ENCODE measurements at regions not wholly inside any gene's neighbourhood (a gene's known extent, or its start where the extent isn't known, plus 50 kb on each side); places are given as distances from the start of the nearest gene placed in this dataset.

- Mint-ChIP-seq H3K27ac (no peak overlapping the region), H3K4me1 (ENCODE audit: low read depth) (no peaks in the 10 kb centered on the region), H3K27me3 (no peaks in the 10 kb centered on the region), H3K9me3 (peaks cover 12% of the 10 kb centered on the region), H3K4me3 (no peak overlapping the region), H3K36me3 (no peaks in the 10 kb centered on the region)
- no peak for DNase-seq
- ChIA-PET POLR2A (no interaction called here), CTCF (no interaction called here)
- intact Hi-C loops (cut with micrococcal nuclease) = no loop called here
Measured at GRCh38 chr5:106368021-106368420, 1302.7 kb downstream of the EFNA5 start.

- no peak overlapping the region for H3K27ac Mint-ChIP-seq
- DNase-seq = no peak
- H3K27me3 Mint-ChIP-seq = no peaks in the 10 kb centered on the region
- H3K9me3 Mint-ChIP-seq = peaks cover 17% of the 10 kb centered on the region
- no peaks in the 10 kb centered on the region for H3K4me1 Mint-ChIP-seq (ENCODE audit: low read depth)
- no peak overlapping the region for H3K4me3 Mint-ChIP-seq
- ChIA-PET POLR2A (no interaction called here), CTCF (no interaction called here)
- H3K36me3 Mint-ChIP-seq = no peaks in the 10 kb centered on the region
- intact Hi-C loops (cut with micrococcal nuclease) = no loop called here
Measured at GRCh38 chr5:106367281-106367680, 1303.5 kb downstream of the EFNA5 start.

- intact Hi-C loops (cut with micrococcal nuclease) = no loop called here
- ChIA-PET CTCF (no interaction called here), POLR2A (no interaction called here)
- Mint-ChIP-seq H3K36me3 (no peaks in the 10 kb centered on the region), H3K4me1 (ENCODE audit: low read depth) (no peaks in the 10 kb centered on the region), H3K27ac (no peak overlapping the region), H3K27me3 (no peaks in the 10 kb centered on the region), H3K4me3 (no peak overlapping the region), H3K9me3 (peaks cover 13% of the 10 kb centered on the region)
- no peak for DNase-seq
Measured at GRCh38 chr5:106363578-106363977, 1307.2 kb downstream of the EFNA5 start.

GRCh38 chr5:106361905-106362304, 1308.8 kb downstream of the EFNA5 start:
- ChIA-PET CTCF (no interaction called here), POLR2A (no interaction called here)
- no peaks in the 10 kb centered on the region for H3K4me1 Mint-ChIP-seq (ENCODE audit: low read depth)
- H3K36me3 Mint-ChIP-seq = no peaks in the 10 kb centered on the region
- H3K27ac Mint-ChIP-seq = no peak overlapping the region
- no peak overlapping the region for H3K4me3 Mint-ChIP-seq
- H3K9me3 Mint-ChIP-seq = peaks cover 9% of the 10 kb centered on the region
- intact Hi-C loops (cut with micrococcal nuclease) = no loop called here
- no peaks in the 10 kb centered on the region for H3K27me3 Mint-ChIP-seq
- DNase-seq = no peak

GRCh38 chr5:106331415-106331814, 1339.3 kb downstream of the EFNA5 start:
- no peaks in the 10 kb centered on the region for H3K27me3 Mint-ChIP-seq
- peaks cover 17% of the 10 kb centered on the region for H3K9me3 Mint-ChIP-seq
- H3K4me1 Mint-ChIP-seq (ENCODE audit: low read depth) = no peaks in the 10 kb centered on the region
- intact Hi-C loops (cut with micrococcal nuclease) = no loop called here
- ChIA-PET CTCF (no interaction called here), POLR2A (no interaction called here)
- no peak for DNase-seq
- H3K36me3 Mint-ChIP-seq = no peaks in the 10 kb centered on the region
- H3K27ac Mint-ChIP-seq = no peak overlapping the region
- H3K4me3 Mint-ChIP-seq = no peak overlapping the region

- H3K9me3 Mint-ChIP-seq = peaks cover 12% of the 10 kb centered on the region
- ChIA-PET CTCF (interaction anchor here (0.6 kb wide), 1 partner anchor 247 kb away, joined by 3 read pairs; no protein-coding TSS in a partner anchor), POLR2A (no interaction called here)
- no peak overlapping the region for H3K27ac Mint-ChIP-seq
- no peaks in the 10 kb centered on the region for H3K36me3 Mint-ChIP-seq
- DNase-seq = no peak
- no peaks in the 10 kb centered on the region for H3K4me1 Mint-ChIP-seq (ENCODE audit: low read depth)
- intact Hi-C loops (cut with micrococcal nuclease) = no loop called here
- no peak overlapping the region for H3K4me3 Mint-ChIP-seq
- H3K27me3 Mint-ChIP-seq = no peaks in the 10 kb centered on the region
Measured at GRCh38 chr5:106324356-106324755, 1346.4 kb downstream of the EFNA5 start.

- CTCF ChIA-PET = no interaction called here
- Mint-ChIP-seq H3K4me1 (ENCODE audit: low read depth) (no peaks in the 10 kb centered on the region), H3K27ac (no peak overlapping the region), H3K9me3 (peaks cover 15% of the 10 kb centered on the region), H3K27me3 (no peaks in the 10 kb centered on the region), H3K4me3 (no peak overlapping the region), H3K36me3 (no peaks in the 10 kb centered on the region)
- POLR2A ChIA-PET = no interaction called here
- intact Hi-C loops (cut with micrococcal nuclease) = no loop called here
- no peak for DNase-seq
Measured at GRCh38 chr5:106321242-106321641, 1349.5 kb downstream of the EFNA5 start.

- no peaks in the 10 kb centered on the region for H3K4me1 Mint-ChIP-seq (ENCODE audit: low read depth)
- H3K36me3 Mint-ChIP-seq = no peaks in the 10 kb centered on the region
- no peak for DNase-seq
- CTCF ChIA-PET = no interaction called here
- no peak overlapping the region for H3K27ac Mint-ChIP-seq
- H3K4me3 Mint-ChIP-seq = no peak overlapping the region
- intact Hi-C loops (cut with micrococcal nuclease) = no loop called here
- H3K9me3 Mint-ChIP-seq = peaks cover 10% of the 10 kb centered on the region
- H3K27me3 Mint-ChIP-seq = no peaks in the 10 kb centered on the region
- POLR2A ChIA-PET = no interaction called here
Measured at GRCh38 chr5:106314221-106314824, 1356.4 kb downstream of the EFNA5 start.

- no peak overlapping the region for H3K27ac Mint-ChIP-seq
- H3K36me3 Mint-ChIP-seq = no peaks in the 10 kb centered on the region
- no peaks in the 10 kb centered on the region for H3K27me3 Mint-ChIP-seq
- H3K9me3 Mint-ChIP-seq = peaks cover 3% of the 10 kb centered on the region
- no peak overlapping the region for H3K4me3 Mint-ChIP-seq
- ChIA-PET CTCF (no interaction called here), POLR2A (no interaction called here)
- intact Hi-C loops (cut with micrococcal nuclease) = no loop called here
- H3K4me1 Mint-ChIP-seq (ENCODE audit: low read depth) = no peaks in the 10 kb centered on the region
- no peak for DNase-seq
Measured at GRCh38 chr5:106312360-106312759, 1358.4 kb downstream of the EFNA5 start.

- CTCF ChIA-PET = interaction anchor here (0.7 kb wide), 1 partner anchor 353 kb away, joined by 3 read pairs; no protein-coding TSS in a partner anchor
Measured at GRCh38 chr5:106311230-106311915, 1359.4 kb downstream of the EFNA5 start.

GRCh38 chr5:106307265-106307664, 1363.5 kb downstream of the EFNA5 start:
- no peak for DNase-seq
- intact Hi-C loops (cut with micrococcal nuclease) = no loop called here
- CTCF ChIA-PET = no interaction called here
- Mint-ChIP-seq H3K4me1 (ENCODE audit: low read depth) (no peaks in the 10 kb centered on the region), H3K36me3 (no peaks in the 10 kb centered on the region), H3K27ac (no peak overlapping the region), H3K9me3 (no peaks in the 10 kb centered on the region), H3K27me3 (no peaks in the 10 kb centered on the region), H3K4me3 (no peak overlapping the region)
- POLR2A ChIA-PET = no interaction called here

More at GRCh38 chr5:106311230-106311915, 1359.4 kb downstream of the EFNA5 start:
- POLR2A ChIA-PET = no interaction called here
- Mint-ChIP-seq H3K4me3 (no peak overlapping the region), H3K9me3 (no peaks in the 10 kb centered on the region), H3K36me3 (no peaks in the 10 kb centered on the region), H3K27me3 (no peaks in the 10 kb centered on the region), H3K27ac (no peak overlapping the region), H3K4me1 (ENCODE audit: low read depth) (no peaks in the 10 kb centered on the region)
- intact Hi-C loops (cut with micrococcal nuclease) = no loop called here
- DNase-seq = no peak

GRCh38 chr5:106306313-106307028, 1364.3 kb downstream of the EFNA5 start:
- no peak for DNase-seq
- Mint-ChIP-seq H3K36me3 (no peaks in the 10 kb centered on the region), H3K4me1 (ENCODE audit: low read depth) (no peaks in the 10 kb centered on the region), H3K4me3 (no peak overlapping the region), H3K27ac (no peak overlapping the region), H3K27me3 (no peaks in the 10 kb centered on the region), H3K9me3 (peaks cover under 1% of the 10 kb centered on the region)
- CTCF ChIA-PET = no interaction called here
- intact Hi-C loops (cut with micrococcal nuclease) = no loop called here
- POLR2A ChIA-PET = no interaction called here

- no peak for DNase-seq
- Mint-ChIP-seq H3K4me1 (ENCODE audit: low read depth) (no peaks in the 10 kb centered on the region), H3K27me3 (no peaks in the 10 kb centered on the region), H3K36me3 (no peaks in the 10 kb centered on the region), H3K4me3 (no peak overlapping the region), H3K9me3 (peaks cover 2% of the 10 kb centered on the region), H3K27ac (no peak overlapping the region)
- ChIA-PET CTCF (no interaction called here), POLR2A (no interaction called here)
- intact Hi-C loops (cut with micrococcal nuclease) = no loop called here
Measured at GRCh38 chr5:106303911-106304310, 1366.8 kb downstream of the EFNA5 start.

All from activated CD4-positive, alpha-beta memory T cell treated with anti-CD3 and anti-CD28 coated beads for 36 hours (primary cell).